GM23338 (cell line): ENCODE measurements at regions not wholly inside any gene's neighbourhood (a gene's known extent, or its start where the extent isn't known, plus 50 kb on each side); places are given as distances from the start of the nearest gene placed in this dataset.

ENCODE experiments used
- EZH2 ChIP-seq: fragments of 200-600 bp; sonication (generic); IDR thresholded peaks from one replicate; pipeline ENCODE4 v1.8.0; 2017; ENCODE audit warnings: antibody characterized with exemption, mild to moderate bottlenecking, low read depth; ENCODE audit not compliant: unreplicated experiment
- EZH2phosphoT487 ChIP-seq: fragments of 200-600 bp; sonication (generic); IDR thresholded peaks from one replicate; pipeline ENCODE4 v1.8.1; 2018; ENCODE audit warnings: antibody characterized with exemption; ENCODE audit not compliant: unreplicated experiment
- REST ChIP-seq: IDR thresholded peaks from one replicate; pipeline ENCODE4 v1.6.1; 2018; ENCODE audit warnings: antibody characterized with exemption; ENCODE audit not compliant: unreplicated experiment
- ZNF331 ChIP-seq: fragments of 250-450 bp; sonication (Bioruptor Pico); IDR thresholded peaks from 2 replicates; pipeline ENCODE4 v1.5.0; 2020; ENCODE audit warnings: low read depth, mild to moderate bottlenecking, moderate library complexity
- TF ChIP-seq, protein P1 (sequence below): fragments of 250-450 bp; sonication (Bioruptor Pico); IDR thresholded peaks from 2 replicates; pipeline ENCODE4 v1.5.0; 2020; ENCODE audit warnings: mild to moderate bottlenecking, moderate library complexity

DNA sequence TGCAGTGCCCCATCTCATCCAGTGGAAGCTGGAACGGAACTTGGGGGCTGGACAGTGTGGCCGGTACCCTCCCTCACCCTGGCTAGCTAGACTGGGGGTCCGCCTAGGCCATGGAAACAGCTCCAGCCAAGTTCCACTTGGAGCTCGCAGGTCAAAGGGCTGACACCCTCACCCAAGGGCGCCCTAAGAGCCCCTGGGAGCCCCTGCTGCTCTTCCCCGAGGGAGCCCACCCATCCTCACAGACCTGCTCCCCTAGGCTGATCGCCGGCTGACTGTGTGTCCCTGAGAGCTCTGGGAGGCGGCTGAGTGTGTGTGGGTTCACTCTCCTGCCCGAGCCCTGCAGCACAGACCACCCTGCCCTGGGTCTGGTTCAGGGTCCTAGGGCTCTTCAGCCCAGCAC, 118.2 kb upstream of the OTOS start (continued):
- TF ChIP-seq, protein P1, sequence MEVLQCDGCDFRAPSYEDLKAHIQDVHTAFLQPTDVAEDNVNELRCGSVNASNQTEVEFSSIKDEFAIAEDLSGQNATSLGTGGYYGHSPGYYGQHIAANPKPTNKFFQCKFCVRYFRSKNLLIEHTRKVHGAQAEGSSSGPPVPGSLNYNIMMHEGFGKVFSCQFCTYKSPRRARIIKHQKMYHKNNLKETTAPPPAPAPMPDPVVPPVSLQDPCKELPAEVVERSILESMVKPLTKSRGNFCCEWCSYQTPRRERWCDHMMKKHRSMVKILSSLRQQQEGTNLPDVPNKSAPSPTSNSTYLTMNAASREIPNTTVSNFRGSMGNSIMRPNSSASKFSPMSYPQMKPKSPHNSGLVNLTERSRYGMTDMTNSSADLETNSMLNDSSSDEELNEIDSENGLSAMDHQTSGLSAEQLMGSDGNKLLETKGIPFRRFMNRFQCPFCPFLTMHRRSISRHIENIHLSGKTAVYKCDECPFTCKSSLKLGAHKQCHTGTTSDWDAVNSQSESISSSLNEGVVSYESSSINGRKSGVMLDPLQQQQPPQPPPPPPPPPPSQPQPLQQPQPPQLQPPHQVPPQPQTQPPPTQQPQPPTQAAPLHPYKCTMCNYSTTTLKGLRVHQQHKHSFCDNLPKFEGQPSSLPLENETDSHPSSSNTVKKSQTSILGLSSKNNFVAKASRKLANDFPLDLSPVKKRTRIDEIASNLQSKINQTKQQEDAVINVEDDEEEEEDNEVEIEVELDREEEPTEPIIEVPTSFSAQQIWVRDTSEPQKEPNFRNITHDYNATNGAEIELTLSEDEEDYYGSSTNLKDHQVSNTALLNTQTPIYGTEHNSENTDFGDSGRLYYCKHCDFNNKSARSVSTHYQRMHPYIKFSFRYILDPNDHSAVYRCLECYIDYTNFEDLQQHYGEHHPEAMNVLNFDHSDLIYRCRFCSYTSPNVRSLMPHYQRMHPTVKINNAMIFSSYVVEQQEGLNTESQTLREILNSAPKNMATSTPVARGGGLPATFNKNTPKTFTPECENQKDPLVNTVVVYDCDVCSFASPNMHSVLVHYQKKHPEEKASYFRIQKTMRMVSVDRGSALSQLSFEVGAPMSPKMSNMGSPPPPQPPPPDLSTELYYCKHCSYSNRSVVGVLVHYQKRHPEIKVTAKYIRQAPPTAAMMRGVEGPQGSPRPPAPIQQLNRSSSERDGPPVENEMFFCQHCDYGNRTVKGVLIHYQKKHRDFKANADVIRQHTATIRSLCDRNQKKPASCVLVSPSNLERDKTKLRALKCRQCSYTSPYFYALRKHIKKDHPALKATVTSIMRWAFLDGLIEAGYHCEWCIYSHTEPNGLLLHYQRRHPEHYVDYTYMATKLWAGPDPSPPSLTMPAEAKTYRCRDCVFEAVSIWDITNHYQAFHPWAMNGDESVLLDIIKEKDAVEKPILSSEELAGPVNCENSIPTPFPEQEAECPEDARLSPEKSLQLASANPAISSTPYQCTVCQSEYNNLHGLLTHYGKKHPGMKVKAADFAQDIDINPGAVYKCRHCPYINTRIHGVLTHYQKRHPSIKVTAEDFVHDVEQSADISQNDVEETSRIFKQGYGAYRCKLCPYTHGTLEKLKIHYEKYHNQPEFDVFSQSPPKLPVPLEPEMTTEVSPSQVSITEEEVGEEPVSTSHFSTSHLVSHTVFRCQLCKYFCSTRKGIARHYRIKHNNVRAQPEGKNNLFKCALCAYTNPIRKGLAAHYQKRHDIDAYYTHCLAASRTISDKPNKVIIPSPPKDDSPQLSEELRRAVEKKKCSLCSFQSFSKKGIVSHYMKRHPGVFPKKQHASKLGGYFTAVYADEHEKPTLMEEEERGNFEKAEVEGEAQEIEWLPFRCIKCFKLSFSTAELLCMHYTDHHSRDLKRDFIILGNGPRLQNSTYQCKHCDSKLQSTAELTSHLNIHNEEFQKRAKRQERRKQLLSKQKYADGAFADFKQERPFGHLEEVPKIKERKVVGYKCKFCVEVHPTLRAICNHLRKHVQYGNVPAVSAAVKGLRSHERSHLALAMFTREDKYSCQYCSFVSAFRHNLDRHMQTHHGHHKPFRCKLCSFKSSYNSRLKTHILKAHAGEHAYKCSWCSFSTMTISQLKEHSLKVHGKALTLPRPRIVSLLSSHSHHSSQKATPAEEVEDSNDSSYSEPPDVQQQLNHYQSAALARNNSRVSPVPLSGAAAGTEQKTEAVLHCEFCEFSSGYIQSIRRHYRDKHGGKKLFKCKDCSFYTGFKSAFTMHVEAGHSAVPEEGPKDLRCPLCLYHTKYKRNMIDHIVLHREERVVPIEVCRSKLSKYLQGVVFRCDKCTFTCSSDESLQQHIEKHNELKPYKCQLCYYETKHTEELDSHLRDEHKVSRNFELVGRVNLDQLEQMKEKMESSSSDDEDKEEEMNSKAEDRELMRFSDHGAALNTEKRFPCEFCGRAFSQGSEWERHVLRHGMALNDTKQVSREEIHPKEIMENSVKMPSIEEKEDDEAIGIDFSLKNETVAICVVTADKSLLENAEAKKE (CRISPR knock-in tag) = no peak
- TF ChIP-seq EZH2phosphoT487 (no peak), REST (no peak), EZH2 (no peak), ZNF331 (CRISPR knock-in tag) (no peak)
